COLO668 (cell line): ENCODE measurements at regions not wholly inside any gene's neighbourhood (a gene's known extent, or its start where the extent isn't known, plus 50 kb on each side); places are given as distances from the start of the nearest gene placed in this dataset.
"Not testable (repeated sequence)": the region's sequence is repeated elsewhere in the genome, so short reads cannot be mapped to it uniquely, and the experiment has no call there.

Source experiments
- DNase-seq: peaks from one replicate; lab custom pipeline; 2025; ENCODE audit not compliant: unreplicated experiment; lab: John Stamatoyannopoulos, UW

DNA sequence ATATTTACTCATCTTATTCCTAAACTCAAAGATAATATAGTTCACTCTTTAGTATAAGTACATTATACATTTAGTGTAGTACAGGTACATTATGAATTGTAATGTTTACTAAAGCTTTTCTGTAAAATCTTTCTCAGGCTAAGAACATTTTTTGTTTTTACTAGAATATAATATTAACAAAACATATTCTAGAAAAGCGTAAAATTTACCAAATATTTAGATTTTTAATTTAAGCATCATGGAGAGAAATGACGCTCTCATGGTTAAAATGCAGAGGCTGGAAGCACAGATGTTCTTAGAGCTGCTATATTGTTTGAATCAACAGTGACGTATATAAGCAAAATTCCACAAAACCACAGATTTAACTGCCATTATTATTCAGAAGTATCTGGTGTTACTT, 54.7 kb upstream of the NBPF15 start:
- not testable (repeated sequence) for DNase-seq

DNA sequence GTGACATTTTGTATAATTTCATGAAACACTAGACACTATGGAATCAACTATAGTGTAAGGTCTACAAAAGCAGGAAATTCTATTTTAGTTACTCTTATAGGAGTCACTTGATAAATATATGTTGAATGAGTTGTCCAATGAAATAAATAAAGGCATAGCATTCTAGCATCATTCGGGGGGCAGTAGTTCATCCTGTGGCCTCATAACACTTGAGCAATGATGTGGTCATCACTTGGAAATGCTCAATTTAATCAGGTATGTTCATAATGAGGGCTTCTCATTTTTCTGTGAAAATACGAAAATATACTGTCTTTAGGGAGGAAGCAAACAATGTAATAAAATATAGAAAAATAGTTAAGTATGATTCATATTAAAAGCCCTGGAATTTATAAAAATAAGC, 55.4 kb upstream of the NBPF15 start:
- DNase-seq = not testable (repeated sequence)

DNA sequence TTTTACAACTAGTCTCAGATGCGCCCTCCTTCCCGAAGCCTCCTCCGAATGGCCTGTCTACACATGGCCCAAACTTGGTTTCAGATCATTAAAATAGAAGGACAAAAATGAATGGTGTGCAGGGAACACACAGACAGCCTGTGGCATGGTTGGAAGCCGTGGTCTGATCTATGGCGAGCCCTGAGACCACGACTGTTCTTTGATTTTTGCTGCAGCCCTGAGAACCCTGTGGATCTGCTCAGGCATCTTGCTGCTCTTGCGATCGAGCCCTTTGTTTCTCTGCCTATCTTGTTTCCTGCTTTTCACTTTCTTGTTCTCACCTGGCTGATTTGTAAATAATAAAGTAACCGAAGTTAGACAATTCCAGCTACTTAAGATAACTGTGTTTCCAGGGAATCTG, 57.0 kb upstream of the NBPF15 start:
- not testable (repeated sequence) for DNase-seq

DNA sequence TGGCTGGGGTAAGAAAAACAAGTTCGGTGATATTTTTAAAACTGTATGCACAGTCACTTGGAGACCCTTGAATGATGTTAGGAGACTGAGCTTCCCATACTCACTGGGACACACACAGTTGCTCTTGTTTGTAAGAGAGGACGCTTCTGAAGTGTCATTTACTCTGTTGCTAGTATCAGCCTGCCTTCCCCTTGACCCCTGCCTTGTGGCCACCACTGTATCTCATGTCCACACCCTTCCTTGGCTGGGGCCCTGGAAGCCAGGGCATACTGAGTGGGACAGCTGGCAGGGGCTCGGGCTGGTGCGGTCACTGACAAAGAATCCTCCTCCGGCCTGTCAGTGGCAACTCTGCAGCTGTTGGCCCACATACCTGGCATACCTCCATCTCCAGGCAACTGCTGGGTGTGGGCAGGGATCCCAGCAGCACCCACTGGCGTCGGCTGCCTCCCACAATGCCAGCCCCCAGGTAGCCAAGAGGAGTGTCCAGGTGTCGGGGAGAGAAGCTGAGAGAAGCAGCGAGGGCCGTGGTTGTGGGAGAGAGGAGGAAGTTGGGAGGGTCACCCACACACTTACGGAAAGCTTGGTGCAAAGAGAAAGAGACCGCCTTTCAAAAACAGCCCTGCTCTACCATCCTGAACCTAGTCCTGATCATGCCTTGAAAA, 58.2 kb upstream of the NBPF15 start:
- DNase-seq = not testable (repeated sequence)

DNA sequence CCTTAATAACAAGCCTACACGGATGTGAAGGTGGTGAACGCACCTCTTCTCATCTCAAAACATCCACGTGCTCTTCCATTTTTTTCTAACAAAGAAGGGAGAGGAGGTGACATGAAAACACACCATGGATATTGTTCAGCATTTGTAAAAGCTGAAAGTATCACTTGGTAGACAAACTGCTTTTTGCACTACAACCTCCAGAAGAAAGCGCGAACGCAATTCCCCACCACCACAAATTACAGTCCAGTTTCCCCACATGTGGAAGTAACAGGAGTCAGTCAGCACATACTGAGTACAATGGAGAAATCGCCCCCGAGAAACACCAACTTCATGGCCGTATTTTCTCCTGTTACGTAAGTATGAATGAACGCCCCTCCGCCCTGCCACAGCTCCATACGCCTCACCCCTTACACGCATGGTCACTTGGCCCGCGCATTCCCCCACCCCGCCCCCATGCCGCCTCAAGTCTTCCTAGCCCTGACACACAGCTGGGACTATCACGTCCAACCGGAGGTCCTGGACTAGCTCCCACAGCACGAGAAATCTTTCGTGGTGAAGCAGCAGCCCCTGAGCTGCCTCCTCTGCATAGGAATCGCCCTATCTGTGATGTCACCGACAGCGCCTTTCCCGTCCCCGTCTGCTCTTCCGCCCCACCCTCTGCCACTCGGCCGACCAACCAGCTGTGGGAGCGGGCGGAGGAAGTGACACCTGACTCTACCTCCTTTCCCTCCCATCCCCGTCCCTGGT, 62.4 kb upstream of the NBPF15 start:
- peak; percentile 10 for DNase-seq

DNA sequence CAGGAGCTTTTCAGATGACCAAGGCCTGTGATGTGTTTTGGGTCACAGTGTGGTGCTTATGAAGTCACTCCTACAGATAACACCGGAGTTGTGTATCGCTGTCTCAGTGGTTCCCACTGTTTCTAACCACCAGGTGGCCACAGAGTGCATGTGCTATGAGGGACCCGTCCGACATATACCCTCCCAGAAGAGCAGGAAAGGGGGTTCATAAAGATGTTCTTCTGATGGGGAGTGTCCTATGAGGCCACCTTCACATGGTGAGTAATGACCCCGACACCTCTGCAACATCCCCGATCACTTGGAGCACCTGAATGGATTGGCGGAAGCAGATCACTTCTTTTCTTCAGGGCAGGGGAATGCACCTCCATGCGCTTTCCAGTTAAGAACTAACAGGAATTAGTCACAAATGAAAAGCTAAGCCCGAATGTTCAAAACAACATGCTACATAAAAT, 60.5 kb upstream of the PPIAL4F start:
- not testable (repeated sequence) for DNase-seq

DNA sequence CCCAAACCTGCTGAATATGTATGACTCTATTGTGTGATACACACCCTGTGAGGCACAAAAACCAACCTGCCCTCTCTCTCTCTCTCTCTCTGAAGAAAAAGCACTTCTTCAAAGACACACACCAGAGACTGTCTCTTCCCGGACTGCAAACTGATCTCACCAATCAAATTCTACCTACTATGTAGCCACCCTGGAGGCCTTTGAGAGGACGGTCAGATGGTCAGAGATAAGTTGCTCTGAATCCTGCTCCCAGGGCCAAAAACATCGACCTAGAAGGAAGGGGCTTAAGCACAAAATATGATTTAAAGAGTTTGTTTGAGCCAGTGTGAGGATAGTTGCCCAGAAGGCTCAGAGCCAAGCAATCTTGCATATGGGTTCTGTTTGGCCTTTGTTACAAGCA, 59.2 kb upstream of the PPIAL4F start:
- not testable (repeated sequence) for DNase-seq

DNA sequence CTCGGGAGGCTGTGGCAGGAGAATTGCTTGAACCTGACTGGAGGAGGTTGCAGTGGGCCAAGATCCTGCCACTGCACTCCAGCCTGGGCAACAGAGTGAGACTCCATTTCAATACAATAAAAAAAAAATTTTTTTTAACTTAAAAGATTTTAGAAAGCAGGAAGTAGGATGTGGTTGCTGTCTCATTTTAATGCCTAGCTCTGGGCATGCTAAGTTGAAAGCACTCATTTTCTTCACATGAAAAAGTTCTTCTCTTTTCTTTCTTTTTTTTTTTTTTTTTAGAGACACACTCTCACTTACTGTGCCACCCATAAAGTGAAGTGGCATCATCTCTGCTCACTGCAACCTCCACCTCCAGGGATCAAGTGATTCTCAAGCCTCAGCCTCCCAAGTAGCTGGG, 58.4 kb upstream of the PPIAL4F start:
- not testable (repeated sequence) for DNase-seq

DNA sequence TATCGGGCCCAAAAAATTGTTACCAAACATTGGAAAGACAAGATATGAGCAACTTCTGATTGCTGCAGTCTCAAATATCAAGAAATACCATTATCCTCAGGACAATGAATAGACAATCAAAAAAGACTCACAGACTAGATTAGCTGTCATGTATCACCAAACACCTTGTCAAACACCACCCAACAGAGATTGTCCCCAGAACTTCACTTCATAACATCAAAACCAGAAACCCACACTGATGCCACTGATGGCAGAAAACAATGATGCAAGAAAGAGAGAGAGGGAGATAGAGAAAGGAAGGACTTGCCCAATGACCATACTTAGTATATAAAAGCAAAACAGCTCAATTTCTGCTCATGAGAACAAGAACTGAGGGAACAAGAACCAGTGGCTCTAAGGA, 56.0 kb upstream of the PPIAL4F start:
- DNase-seq = not testable (repeated sequence)

DNA sequence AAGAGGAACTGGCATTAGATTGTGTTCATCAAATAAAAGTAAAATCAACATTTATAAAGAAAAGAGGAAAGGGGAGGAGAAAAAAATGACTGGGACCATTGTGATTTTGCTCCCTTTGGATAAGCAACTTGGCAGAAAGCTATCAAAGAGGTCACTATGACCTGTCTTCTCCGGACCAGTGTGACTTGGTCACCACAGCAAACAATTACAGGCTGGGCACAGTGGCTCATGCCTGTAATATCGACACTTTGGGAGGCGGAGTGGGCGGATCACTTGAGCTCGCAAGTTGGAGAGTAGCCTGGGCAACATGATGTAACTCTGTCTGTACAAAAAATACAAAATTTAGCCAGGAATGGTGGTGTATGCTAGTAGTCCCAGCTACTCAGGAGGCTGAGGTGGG, 55.5 kb upstream of the PPIAL4F start:
- not testable (repeated sequence) for DNase-seq

DNA sequence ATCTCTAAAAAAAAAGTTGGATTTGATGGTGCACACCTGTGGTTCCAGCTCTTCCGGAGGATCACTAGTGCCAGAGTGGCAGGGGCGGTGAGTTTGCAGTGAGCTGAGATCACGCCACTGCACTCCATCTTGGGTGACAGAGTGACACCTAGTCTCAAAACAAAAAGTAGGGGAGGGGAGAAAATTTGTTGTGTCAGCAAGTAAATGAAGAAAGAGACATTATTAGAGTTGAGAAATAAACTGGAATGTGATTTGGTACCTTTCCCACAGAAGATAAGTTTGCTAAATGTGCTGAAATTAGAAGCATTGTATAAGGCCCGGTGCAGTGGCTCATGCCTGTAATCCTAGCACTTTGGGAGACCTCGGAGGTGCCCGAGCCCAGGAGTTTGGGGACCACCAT, 54.0 kb upstream of the PPIAL4F start:
- DNase-seq = not testable (repeated sequence)

DNA sequence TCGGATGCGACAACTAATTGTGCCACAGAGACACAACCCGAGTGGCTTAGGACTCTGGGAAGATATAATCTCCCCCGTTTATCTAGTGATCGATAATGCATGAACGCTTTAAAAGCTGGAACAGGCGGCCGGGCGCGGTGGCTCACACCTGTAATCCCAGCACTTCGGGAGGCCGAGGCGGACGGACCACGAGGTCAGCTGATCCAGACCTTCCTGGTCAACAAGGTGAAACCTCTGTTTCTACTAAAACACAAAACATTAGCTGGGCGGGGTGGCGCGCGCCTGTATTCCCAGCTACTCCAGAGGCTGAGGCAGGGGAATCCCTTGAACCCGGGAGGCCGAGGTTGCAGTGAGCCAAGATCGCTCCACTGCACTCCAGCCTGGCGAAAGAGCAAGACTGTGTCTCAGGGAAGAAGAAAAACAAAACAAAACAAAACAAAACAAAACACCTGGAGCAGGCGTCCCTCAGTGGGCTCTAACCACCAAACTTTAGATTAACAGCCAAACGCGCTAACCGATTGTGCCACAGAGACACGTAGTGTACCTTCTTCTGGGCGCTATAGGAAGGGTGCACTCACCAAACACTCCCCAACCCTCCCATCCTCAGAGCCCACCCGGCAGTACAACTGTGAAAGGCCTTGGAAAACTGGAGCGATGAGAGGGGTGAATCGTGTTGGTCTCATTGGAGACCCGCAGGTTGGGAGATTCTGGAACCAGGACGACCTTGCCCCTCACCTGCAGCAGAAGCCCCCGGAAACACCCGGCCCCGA, 53.3 kb upstream of the PPIAL4F start:
- DNase-seq = not testable (repeated sequence)
